Neural progenitor cell (in vitro differentiated cells): ENCODE measurements at regions not wholly inside any gene's neighbourhood (a gene's known extent, or its start where the extent isn't known, plus 50 kb on each side); places are given as distances from the start of the nearest gene placed in this dataset.

ENCODE experiments used
- DNase-seq: peaks from one replicate; pipeline ENCODE4 v3.0.0-alpha.2; 2016; ENCODE audit warnings: low spot score
- H2AFZ ChIP-seq: fragments of 200-600 bp; sonication (generic); replicated peaks from 2 replicates; pipeline ENCODE4 v1.6.1; 2016; ENCODE audit warnings: antibody characterized with exemption
- H3F3A ChIP-seq: fragments of 200-600 bp; sonication (generic); 2 replicates; pipeline ENCODE4 v1.6.1; 2016; ENCODE audit warnings: antibody characterized with exemption, low read depth
- H3K27ac ChIP-seq: fragments of 200-600 bp; sonication (generic); 2 replicates; pipeline ENCODE4 v1.5.1; 2016; ENCODE audit warnings: mild to moderate bottlenecking
- H3K27me3 ChIP-seq: fragments of 200-600 bp; sonication (generic); 2 replicates; pipeline ENCODE4 v1.6.1; 2016; ENCODE audit warnings: mild to moderate bottlenecking, moderate library complexity
- H3K36me3 ChIP-seq: fragments of 200-600 bp; sonication (generic); 2 replicates; pipeline ENCODE4 v1.5.1; 2016
- H3K4me1 ChIP-seq: fragments of 200-600 bp; sonication (generic); 2 replicates; pipeline ENCODE4 v1.6.1; 2016; ENCODE audit warnings: mixed run types
- H3K4me2 ChIP-seq: fragments of 200-600 bp; sonication (generic); 2 replicates; pipeline ENCODE4 v1.6.1; 2016
- H3K4me3 ChIP-seq: fragments of 200-600 bp; sonication (generic); 2 replicates; pipeline ENCODE4 v1.5.1; 2016
- H3K79me2 ChIP-seq: fragments of 200-600 bp; sonication (generic); 2 replicates; pipeline ENCODE4 v1.6.1; 2016; ENCODE audit warnings: low read depth
- H3K9ac ChIP-seq: fragments of 200-600 bp; sonication (generic); 2 replicates; pipeline ENCODE4 v1.6.1; 2016
- H3K9me3 ChIP-seq: fragments of 200-600 bp; sonication (generic); 2 replicates; pipeline ENCODE4 v1.5.1; 2016; ENCODE audit warnings: low read depth
- H4K20me1 ChIP-seq: fragments of 200-600 bp; sonication (generic); 2 replicates; pipeline ENCODE4 v1.6.1; 2016; ENCODE audit warnings: low read depth
- H3K27ac Mint-ChIP-seq: 3 replicates; pipeline ENCODE4 v1.8.0; 2021; ENCODE audit warnings: mixed read lengths
- H3K27me3 Mint-ChIP-seq: 2 replicates; pipeline ENCODE4 v1.8.0; 2022; ENCODE audit warnings: low read depth, mild to moderate bottlenecking, inconsistent platforms, moderate library complexity, mixed read lengths; ENCODE audit not compliant: insufficient read depth
- H3K36me3 Mint-ChIP-seq: 3 replicates; pipeline ENCODE4 v1.8.0; 2021; ENCODE audit warnings: mixed read lengths
- H3K4me1 Mint-ChIP-seq: 3 replicates; pipeline ENCODE4 v1.8.0; 2021; ENCODE audit warnings: mixed read lengths
- H3K4me3 Mint-ChIP-seq: 3 replicates; pipeline ENCODE4 v1.8.0; 2021; ENCODE audit warnings: mild to moderate bottlenecking, moderate library complexity, mixed read lengths
- H3K9me3 Mint-ChIP-seq: 3 replicates; pipeline ENCODE4 v1.8.0; 2020; ENCODE audit warnings: mixed read lengths
- EZH2 ChIP-seq: fragments of 200-600 bp; sonication (generic); IDR thresholded peaks from 2 replicates; pipeline ENCODE4 v1.6.1; 2017; ENCODE audit warnings: antibody characterized with exemption, mild to moderate bottlenecking, moderate library complexity
- EZH2phosphoT487 ChIP-seq: fragments of 200-600 bp; sonication (generic); IDR thresholded peaks from 2 replicates; pipeline ENCODE4 v1.6.1; 2017; ENCODE audit warnings: antibody characterized with exemption
- TF ChIP-seq, protein P1 (sequence below): fragments of 200-600 bp; sonication (generic); IDR thresholded peaks from 2 replicates; pipeline ENCODE4 v1.5.1; 2017; ENCODE audit warnings: antibody characterized with exemption, mild to moderate bottlenecking

DNA sequence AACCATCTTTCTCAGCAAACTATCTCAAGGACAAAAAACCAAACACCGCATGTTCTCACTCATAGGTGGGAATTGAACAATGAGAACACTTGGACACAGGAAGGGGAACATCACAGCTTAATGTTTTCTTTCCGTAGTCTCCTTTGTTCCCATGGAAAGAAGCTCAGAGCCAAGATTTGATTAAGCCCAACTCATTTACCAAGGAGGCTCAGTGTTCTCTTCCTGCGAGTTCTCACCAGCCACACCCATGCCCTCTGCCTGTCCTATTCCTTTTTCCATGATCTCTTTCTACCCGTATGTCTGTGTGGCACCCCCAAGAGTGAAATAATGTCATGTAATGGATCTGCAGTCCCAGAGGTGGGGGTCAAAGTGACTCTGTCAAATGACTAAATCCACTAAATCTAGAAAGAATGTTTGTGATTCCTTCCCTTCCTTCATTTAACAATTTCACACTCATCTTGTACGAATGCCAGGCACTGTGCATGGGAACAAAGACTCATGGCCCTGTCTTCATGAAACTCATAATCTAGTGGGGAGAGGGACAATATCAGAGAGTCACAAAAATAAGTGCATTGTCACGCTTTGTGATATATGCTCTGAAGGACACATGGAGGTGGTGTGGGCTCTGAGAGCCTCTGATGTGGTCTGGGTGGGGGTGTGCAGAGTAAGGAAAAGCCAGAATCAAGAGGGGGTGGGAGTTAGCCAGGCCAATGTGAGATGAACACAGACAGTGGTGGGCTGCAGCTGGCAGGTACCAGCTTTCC is 292.1 kb downstream of the CDC5L start:
- DNase-seq = no peak
- Mint-ChIP-seq H3K4me1 (peaks cover 29% of the 10 kb centered on the region), H3K36me3 (no peaks in the 10 kb centered on the region), H3K27me3 (peaks cover 8% of the 10 kb centered on the region), H3K4me3 (no peak overlapping the region), H3K27ac (no peak overlapping the region), H3K9me3 (no peaks in the 10 kb centered on the region)
- H3K79me2 ChIP-seq = no peaks in the 10 kb centered on the region
- H2AFZ ChIP-seq = no peak overlapping the region
- H3K36me3 ChIP-seq = no peaks in the 10 kb centered on the region
- TF ChIP-seq EZH2phosphoT487 = no peak
- no peaks in the 10 kb centered on the region for H3F3A ChIP-seq
- no peaks in the 10 kb centered on the region for H3K4me1 ChIP-seq
- no peak overlapping the region for H3K4me3 ChIP-seq
- H3K9me3 ChIP-seq = no peaks in the 10 kb centered on the region
- no peak overlapping the region for H3K9ac ChIP-seq
- no peaks in the 10 kb centered on the region for H3K27me3 ChIP-seq
- H4K20me1 ChIP-seq = no peaks in the 10 kb centered on the region
- no peak overlapping the region for H3K27ac ChIP-seq
- H3K4me2 ChIP-seq = no peak overlapping the region

DNA sequence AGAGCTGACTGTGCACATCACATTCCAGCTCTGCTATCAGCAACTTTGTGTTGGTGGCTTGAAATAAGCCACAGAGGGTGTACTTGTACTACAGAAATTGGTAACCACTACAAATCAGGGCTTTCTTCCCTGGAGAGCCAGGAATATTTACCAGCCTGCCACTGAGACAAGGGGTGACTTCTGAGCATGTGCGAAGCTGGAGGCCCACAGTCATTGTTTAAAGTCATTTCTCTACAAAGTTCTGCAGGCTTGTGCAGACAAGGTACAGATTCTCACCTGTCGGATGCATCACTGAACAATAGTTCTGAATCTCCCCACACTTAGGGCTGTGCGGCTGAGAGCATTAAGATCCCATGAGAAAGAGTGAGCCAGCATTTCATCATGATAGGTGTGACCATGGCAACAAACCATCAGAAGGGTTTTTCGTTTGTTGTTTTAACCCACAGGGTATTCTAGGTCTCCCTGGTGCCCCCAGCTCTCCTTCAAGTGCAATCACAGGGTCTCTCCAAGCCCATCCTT is 292.8 kb downstream of the CDC5L start:
- Histone ChIP-seq H3K36me3 (no peaks in the 10 kb centered on the region), H2AFZ (no peak overlapping the region), H3K9me3 (no peaks in the 10 kb centered on the region), H3K4me1 (no peaks in the 10 kb centered on the region), H3K9ac (no peak overlapping the region), H3K4me3 (no peak overlapping the region), H3K27ac (no peak overlapping the region), H3F3A (no peaks in the 10 kb centered on the region), H3K4me2 (no peak overlapping the region), H4K20me1 (no peaks in the 10 kb centered on the region), H3K79me2 (no peaks in the 10 kb centered on the region), H3K27me3 (no peaks in the 10 kb centered on the region)
- H3K36me3 Mint-ChIP-seq = no peaks in the 10 kb centered on the region
- H3K4me1 Mint-ChIP-seq = peaks cover 29% of the 10 kb centered on the region
- H3K27ac Mint-ChIP-seq = peak overlapping the region; percentile 4
- H3K9me3 Mint-ChIP-seq = no peaks in the 10 kb centered on the region
- peaks cover 8% of the 10 kb centered on the region for H3K27me3 Mint-ChIP-seq
- TF ChIP-seq, protein P1, sequence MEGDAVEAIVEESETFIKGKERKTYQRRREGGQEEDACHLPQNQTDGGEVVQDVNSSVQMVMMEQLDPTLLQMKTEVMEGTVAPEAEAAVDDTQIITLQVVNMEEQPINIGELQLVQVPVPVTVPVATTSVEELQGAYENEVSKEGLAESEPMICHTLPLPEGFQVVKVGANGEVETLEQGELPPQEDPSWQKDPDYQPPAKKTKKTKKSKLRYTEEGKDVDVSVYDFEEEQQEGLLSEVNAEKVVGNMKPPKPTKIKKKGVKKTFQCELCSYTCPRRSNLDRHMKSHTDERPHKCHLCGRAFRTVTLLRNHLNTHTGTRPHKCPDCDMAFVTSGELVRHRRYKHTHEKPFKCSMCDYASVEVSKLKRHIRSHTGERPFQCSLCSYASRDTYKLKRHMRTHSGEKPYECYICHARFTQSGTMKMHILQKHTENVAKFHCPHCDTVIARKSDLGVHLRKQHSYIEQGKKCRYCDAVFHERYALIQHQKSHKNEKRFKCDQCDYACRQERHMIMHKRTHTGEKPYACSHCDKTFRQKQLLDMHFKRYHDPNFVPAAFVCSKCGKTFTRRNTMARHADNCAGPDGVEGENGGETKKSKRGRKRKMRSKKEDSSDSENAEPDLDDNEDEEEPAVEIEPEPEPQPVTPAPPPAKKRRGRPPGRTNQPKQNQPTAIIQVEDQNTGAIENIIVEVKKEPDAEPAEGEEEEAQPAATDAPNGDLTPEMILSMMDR = no peak
- TF ChIP-seq EZH2 (no peak), EZH2phosphoT487 (no peak)
- no peak for DNase-seq
- no peak overlapping the region for H3K4me3 Mint-ChIP-seq

DNA sequence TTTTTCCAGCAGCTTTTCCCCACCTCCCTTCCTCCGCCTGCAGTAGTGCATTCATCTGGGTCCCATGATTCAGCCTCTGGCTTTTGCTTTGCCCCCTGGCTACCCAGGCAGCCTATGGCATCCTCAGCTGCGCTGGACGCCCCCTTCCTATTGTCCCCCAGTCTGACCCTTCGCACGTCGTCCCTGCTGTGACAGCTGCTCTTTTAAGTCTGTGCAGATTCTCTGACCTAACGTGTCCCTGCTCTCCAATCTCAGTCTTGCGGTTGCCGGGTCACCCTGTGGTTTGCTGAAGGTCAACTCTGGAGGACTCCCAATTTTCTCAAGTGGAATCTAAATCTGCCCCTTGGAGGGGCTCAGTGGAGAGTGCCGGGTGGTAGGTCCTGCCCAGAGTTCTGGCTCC is 294.3 kb downstream of the CDC5L start:
- H3K4me3 Mint-ChIP-seq = no peak overlapping the region
- peaks cover 29% of the 10 kb centered on the region for H3K4me1 Mint-ChIP-seq
- no peaks in the 10 kb centered on the region for H4K20me1 ChIP-seq
- H3K4me3 ChIP-seq = no peak overlapping the region
- TF ChIP-seq, protein P1 = no peak
- TF ChIP-seq EZH2 (no peak), EZH2phosphoT487 (no peak)
- H3K27me3 Mint-ChIP-seq = peaks cover 6% of the 10 kb centered on the region
- H3K27ac Mint-ChIP-seq = peak overlapping the region; percentile 46
- H3K27me3 ChIP-seq = no peaks in the 10 kb centered on the region
- no peaks in the 10 kb centered on the region for H3F3A ChIP-seq
- no peak overlapping the region for H3K27ac ChIP-seq
- H3K4me1 ChIP-seq = no peaks in the 10 kb centered on the region
- H3K9me3 Mint-ChIP-seq = peaks cover 4% of the 10 kb centered on the region
- H3K9me3 ChIP-seq = no peaks in the 10 kb centered on the region
- H3K79me2 ChIP-seq = no peaks in the 10 kb centered on the region
- no peak overlapping the region for H3K4me2 ChIP-seq
- H2AFZ ChIP-seq = no peak overlapping the region
- H3K9ac ChIP-seq = no peak overlapping the region
- peak; percentile 28 for DNase-seq
- H3K36me3 Mint-ChIP-seq = no peaks in the 10 kb centered on the region
- no peaks in the 10 kb centered on the region for H3K36me3 ChIP-seq

DNA sequence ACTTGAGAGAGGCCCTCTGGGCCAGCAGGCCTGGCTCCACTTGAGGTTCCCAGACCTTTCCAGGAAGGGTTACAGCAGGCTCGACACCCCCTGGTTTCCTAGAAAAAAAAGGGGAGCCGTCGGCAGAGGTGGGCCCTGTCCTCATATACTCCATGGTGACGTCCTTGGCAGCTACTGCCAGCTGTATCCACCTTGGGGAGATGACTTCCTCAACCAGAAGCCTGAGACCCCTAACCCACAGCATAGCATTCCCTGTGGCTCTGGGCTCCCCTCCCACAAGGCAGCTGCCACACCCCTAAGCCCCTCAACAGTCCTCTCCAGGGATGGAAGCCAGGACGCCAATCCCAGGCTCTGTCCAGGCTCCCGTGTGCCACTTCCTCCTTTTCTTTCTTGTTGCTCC is 294.8 kb downstream of the CDC5L start:
- Histone ChIP-seq H4K20me1 (no peaks in the 10 kb centered on the region), H3K9me3 (no peaks in the 10 kb centered on the region), H3K27ac (no peak overlapping the region), H2AFZ (no peak overlapping the region), H3K4me1 (no peaks in the 10 kb centered on the region), H3F3A (no peaks in the 10 kb centered on the region), H3K36me3 (no peaks in the 10 kb centered on the region), H3K27me3 (no peaks in the 10 kb centered on the region), H3K4me3 (no peak overlapping the region), H3K4me2 (no peak overlapping the region), H3K79me2 (no peaks in the 10 kb centered on the region), H3K9ac (no peak overlapping the region)
- Mint-ChIP-seq H3K4me3 (no peak overlapping the region), H3K36me3 (no peaks in the 10 kb centered on the region), H3K27me3 (peaks cover 6% of the 10 kb centered on the region), H3K27ac (peak overlapping the region; percentile 43), H3K4me1 (peaks cover 29% of the 10 kb centered on the region), H3K9me3 (peaks cover 8% of the 10 kb centered on the region)
- no peak for DNase-seq
- TF ChIP-seq EZH2phosphoT487 = no peak
- no peak for TF ChIP-seq EZH2
- TF ChIP-seq, protein P1 = no peak
